ENCODE measurements at regions not wholly inside any gene's neighbourhood (a gene's known extent, or its start where the extent isn't known, plus 50 kb on each side); places are given as distances from the start of the nearest gene placed in this dataset.
A peak's percentile ranks its signal among the peaks of the same experiment; 100 is the strongest.

DNA sequence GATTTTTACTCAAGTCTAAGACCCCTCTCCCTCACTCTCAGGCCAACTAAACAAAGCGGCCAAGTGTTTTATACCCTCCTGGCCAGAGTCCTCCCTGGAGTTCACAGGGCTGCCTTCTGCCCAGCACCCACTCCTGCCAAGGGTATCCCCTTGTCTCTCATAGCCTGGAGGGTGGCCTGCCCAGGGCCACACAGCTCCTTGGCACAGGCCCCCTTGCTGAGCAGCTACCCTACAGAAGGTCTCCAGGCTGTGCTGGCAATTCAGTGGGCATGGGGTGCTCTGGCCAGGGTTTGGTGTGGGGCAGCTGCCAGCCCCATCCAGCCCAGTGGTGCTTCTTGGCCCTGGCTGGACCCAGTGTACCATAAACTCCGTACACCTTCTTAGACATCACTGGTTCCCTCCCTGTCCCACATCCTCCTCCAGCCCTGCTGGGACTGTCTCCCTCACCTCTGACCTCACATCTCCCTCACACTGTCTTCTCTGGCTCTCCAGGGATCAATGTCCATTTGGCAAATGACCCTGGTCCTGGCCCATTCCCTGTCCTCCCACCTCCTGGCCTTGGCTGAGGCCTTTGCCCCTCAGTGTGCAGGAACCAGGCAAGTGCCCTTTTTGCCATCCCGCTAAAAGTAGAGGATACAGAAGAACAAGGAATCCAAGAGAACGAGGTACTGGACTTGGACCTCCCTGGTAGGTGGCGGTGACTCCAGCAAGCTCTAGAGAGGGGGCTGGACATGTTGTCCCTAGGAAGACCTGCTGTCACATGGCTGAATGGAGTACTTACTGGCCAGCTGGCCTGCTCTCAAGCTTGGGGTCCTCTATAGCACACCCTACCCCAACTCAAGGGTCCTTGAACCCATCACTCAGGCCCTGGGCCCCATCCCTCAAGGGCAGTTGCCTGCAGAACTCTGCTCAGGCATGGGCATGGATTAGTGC lies 50.0 kb upstream of the TRPM1 start:
- TF ChIP-seq, protein P1, sequence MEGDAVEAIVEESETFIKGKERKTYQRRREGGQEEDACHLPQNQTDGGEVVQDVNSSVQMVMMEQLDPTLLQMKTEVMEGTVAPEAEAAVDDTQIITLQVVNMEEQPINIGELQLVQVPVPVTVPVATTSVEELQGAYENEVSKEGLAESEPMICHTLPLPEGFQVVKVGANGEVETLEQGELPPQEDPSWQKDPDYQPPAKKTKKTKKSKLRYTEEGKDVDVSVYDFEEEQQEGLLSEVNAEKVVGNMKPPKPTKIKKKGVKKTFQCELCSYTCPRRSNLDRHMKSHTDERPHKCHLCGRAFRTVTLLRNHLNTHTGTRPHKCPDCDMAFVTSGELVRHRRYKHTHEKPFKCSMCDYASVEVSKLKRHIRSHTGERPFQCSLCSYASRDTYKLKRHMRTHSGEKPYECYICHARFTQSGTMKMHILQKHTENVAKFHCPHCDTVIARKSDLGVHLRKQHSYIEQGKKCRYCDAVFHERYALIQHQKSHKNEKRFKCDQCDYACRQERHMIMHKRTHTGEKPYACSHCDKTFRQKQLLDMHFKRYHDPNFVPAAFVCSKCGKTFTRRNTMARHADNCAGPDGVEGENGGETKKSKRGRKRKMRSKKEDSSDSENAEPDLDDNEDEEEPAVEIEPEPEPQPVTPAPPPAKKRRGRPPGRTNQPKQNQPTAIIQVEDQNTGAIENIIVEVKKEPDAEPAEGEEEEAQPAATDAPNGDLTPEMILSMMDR (IDR thresholded peaks at IDR 0.05; ENCODE audit: control extremely low read depth, extremely low read depth, low read depth, missing control alignments): no peak
- POLR2A ChIA-PET: no interaction called here
- CTCF ChIA-PET: interaction anchor here (1.5 to 2.2 kb wide), 2 partner anchors 23 to 49 kb away, joined by 3 to 8 read pairs; no protein-coding TSS in a partner anchor
- DNase-seq (ENCODE audit: extremely low spot score): peak; percentile 6

DNA sequence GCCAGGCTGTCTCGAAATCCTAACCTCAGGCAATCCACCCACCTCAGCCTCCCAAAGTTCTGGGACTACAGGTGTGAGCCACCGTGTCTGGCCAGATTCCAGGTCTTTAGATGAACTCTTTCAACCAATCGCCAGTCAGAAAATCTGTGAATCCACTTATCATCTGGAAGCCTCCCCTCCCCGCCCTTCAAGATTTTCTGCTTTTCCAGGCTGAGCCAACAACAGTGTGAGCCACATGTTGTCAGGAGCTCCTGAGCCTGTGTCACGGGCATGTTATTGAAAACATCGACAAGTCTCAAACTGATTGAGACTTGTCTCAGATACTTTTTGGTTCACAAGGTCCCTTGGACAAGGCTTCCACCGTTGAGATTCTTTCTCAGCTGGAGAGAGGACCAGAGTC lies 52.0 kb upstream of the TRPM1 start:
- ChIA-PET CTCF (interaction anchor here (1.3 to 6.1 kb wide), 3 partner anchors 10 to 44 kb away, joined by 3 to 25 read pairs (median 4); no protein-coding TSS in a partner anchor), POLR2A (no interaction called here)
- TF ChIP-seq, protein P1 (IDR thresholded peaks at IDR 0.05; ENCODE audit: control extremely low read depth, extremely low read depth, low read depth, missing control alignments): no peak

DNA sequence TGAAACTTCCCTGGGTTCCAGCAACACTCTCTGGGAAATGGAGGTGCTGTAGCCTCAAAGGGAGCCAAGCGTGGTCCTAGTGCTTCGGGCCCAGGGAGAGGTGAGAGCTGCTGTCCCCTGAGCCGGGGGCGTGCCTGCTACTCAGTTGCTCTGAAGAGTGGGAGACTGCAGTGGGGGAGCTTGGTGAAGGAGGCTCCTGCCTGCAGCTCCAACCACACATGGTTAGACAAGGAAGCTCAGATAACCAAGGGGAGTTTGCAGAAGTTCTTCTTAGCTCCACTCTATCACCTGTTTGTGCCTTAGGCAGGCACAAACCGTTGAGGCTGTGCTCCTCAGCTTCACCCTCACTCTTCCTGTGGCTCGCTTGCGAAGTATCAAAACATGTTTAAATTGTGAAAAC lies 53.6 kb upstream of the TRPM1 start:
- TF ChIP-seq, protein P1 (IDR thresholded peaks at IDR 0.05; ENCODE audit: control extremely low read depth, extremely low read depth, low read depth, missing control alignments): no peak
- no peak for DNase-seq (ENCODE audit: extremely low spot score)
- ChIA-PET POLR2A (no interaction called here), CTCF (interaction anchor here (6.1 kb wide), 1 partner anchor 26 kb away, joined by 25 read pairs; no protein-coding TSS in a partner anchor)

More for the DNA sequence above, 52.0 kb upstream of the TRPM1 start:
- no peak for DNase-seq (ENCODE audit: extremely low spot score)

DNA sequence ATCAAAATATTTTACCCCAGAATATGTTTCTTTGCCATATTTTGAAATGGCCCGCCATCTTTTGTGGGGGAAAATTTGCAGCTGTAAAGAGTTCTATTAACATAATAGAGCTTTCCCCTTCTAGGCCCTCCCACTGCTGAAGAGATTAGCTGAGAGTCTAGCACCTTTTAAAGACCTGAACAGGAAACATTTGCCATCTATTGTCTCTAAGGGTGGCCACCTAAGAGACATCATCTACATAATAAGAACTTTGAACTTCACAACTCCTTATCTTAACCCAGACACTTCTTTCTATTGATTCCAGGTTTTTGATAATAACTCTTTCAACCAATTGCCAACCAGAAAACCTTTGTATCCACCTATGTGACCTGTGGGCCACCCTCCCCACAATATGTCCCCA lies 54.7 kb upstream of the TRPM1 start:
- DNase-seq (ENCODE audit: extremely low spot score): no peak
- TF ChIP-seq, protein P1 (IDR thresholded peaks at IDR 0.05; ENCODE audit: control extremely low read depth, extremely low read depth, low read depth, missing control alignments): no peak
- ChIA-PET POLR2A (no interaction called here), CTCF (interaction anchor here (1.6 to 6.1 kb wide), 2 partner anchors 9 to 27 kb away, joined by 4 to 25 read pairs; no protein-coding TSS in a partner anchor)

DNA sequence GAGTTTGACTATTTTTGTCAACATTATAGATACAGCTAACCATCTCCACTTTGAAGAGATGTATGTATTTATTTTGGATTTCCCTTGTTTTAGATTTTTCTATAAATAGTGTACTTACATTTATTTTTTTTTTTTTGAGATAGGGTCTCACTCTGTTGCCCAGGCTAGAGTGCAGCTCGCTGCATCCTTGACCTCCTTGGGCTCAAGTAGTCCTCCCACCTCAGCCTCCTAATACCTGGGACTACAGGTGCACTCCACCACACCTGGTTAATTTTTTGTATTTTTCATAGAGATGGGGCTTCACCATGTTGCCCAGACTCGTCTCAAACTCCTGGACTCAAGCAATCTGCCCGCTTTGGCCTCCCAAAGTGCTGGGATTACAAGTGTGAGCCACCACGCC lies 55.3 kb upstream of the TRPM1 start:
- CTCF ChIA-PET: interaction anchor here (1.6 to 6.1 kb wide), 2 partner anchors 9 to 28 kb away, joined by 4 to 25 read pairs; no protein-coding TSS in a partner anchor
- no peak for DNase-seq (ENCODE audit: extremely low spot score)
- TF ChIP-seq, protein P1 (IDR thresholded peaks at IDR 0.05; ENCODE audit: control extremely low read depth, extremely low read depth, low read depth, missing control alignments): no peak
- POLR2A ChIA-PET: no interaction called here

DNA sequence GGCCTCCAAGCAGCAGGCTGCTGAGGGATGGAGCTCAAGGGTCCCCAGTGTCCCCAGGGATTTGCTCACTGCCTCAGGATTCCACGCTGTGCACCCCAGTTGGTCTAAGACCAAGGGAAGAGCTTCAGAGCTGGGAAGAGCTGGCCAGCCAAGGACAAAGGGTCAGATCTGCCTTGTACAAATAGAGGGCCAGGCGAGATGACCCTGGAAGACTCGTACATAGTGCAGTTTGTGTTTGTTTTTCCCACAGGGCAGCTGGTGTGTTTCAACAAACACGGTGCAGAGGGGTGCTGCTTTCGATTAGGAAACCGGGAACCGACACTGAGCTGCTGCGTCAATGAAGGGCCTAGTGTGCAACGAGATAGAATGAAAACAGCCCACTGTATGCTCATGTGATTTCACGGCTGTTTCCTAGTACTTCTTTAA lies 56.1 kb upstream of the TRPM1 start:
- DNase-seq (ENCODE audit: extremely low spot score): no peak
- TF ChIP-seq, protein P1 (IDR thresholded peaks at IDR 0.05; ENCODE audit: control extremely low read depth, extremely low read depth, low read depth, missing control alignments): no peak
- ChIA-PET POLR2A (interaction anchor here (0.5 kb wide), 1 partner anchor 71 kb away, joined by 5 read pairs; no protein-coding TSS in a partner anchor), CTCF (interaction anchor here (0.9 to 6.1 kb wide), 3 partner anchors 10 to 29 kb away, joined by 3 to 25 read pairs (median 4); no protein-coding TSS in a partner anchor)
